ENCODE measurements at regions not wholly inside any gene's neighbourhood (a gene's known extent, or its start where the extent isn't known, plus 50 kb on each side); places are given as distances from the start of the nearest gene placed in this dataset.

DNA sequence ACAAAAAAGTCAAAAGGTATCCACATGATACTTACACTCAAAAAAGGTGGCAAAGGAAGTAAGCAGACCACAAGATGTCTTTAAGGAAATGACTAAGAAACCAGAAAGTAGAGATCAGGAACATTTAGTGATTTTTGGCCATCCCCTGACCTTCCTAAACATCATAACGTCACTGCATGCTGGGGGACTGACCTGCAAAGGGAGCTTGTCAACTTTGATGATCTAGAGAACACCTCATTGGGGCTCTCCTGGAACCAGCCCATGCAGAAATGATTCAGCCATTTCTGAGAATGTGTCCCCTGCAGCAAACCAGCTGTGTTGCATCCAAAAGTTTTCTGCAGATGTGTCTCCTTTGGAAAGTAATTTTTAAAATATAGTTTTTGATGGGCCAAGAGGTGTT is 152.2 kb upstream of the RASSF8 start:
- H3K4me1 ChIP-seq (ENCODE audit: insufficient read depth, low read length, poor library complexity, severe bottlenecking): no peaks in the 10 kb centered on the region
- H3K4me3 ChIP-seq (ENCODE audit: low read depth, low read length, poor library complexity, severe bottlenecking): no peak overlapping the region
- no peaks in the 10 kb centered on the region for H4K20me1 ChIP-seq (ENCODE audit: insufficient read depth, low read length)
- H3K36me3 ChIP-seq (ENCODE audit: insufficient read depth, low read length): no peaks in the 10 kb centered on the region
- H3K27ac ChIP-seq (ENCODE audit: low read depth, low read length, poor library complexity, severe bottlenecking): no peak overlapping the region
- TF ChIP-seq EZH2phosphoT487 (IDR thresholded peaks at IDR 0.05; ENCODE audit: borderline replicate concordance, low read depth, low read length): no peak
- no peak for TF ChIP-seq CTCF (conservative IDR thresholded peaks at IDR 0.05; ENCODE audit: low read length)
- H3K4me2 ChIP-seq (ENCODE audit: low read length): no peak overlapping the region
- H3K79me2 ChIP-seq (ENCODE audit: insufficient read depth, low read depth, low read length): no peaks in the 10 kb centered on the region
- no peak for DNase-seq (ENCODE audit: low spot score)
- CTCF ChIA-PET (ENCODE audit: unreplicated experiment): no interaction called here
- H2AFZ ChIP-seq (ENCODE audit: low read length): no peak overlapping the region
- no peaks in the 10 kb centered on the region for H3K9me2 ChIP-seq (ENCODE audit: insufficient read depth, low read length)
- BruUV-seq (replicated peaks): no TSS peak
- no peaks in the 10 kb centered on the region for H3K9me3 ChIP-seq (ENCODE audit: low read length)
- POLR2A ChIA-PET: no interaction called here
- intact Hi-C loops (cut with micrococcal nuclease; ENCODE audit: unreplicated experiment): no loop called here

DNA sequence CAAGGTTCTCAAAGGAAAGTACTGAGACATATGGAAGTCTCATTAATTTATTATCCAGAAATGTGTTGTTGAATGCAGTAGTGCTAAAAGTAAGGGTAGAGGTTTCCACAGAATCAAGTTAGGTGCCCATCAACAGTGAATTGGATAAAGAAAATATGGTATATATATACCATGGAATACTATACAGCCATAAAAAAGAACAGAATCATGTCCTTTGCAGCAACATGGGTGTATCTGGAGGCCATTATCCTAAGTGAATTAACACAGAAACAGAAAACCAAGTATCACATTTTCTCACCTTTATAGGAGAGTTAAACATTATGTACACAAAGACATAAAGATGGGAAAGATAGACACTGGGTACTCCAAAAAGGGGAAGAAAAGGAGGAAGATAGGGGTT is 149.9 kb upstream of the RASSF8 start:
- Histone ChIP-seq H3K9me3 (ENCODE audit: low read length) (no peaks in the 10 kb centered on the region), H2AFZ (ENCODE audit: low read length) (no peak overlapping the region), H3K27ac (ENCODE audit: low read depth, low read length, poor library complexity, severe bottlenecking) (no peak overlapping the region), H3K4me3 (ENCODE audit: low read depth, low read length, poor library complexity, severe bottlenecking) (no peak overlapping the region), H3K36me3 (ENCODE audit: insufficient read depth, low read length) (no peaks in the 10 kb centered on the region), H3K4me2 (ENCODE audit: low read length) (no peak overlapping the region), H3K9me2 (ENCODE audit: insufficient read depth, low read length) (no peaks in the 10 kb centered on the region), H3K4me1 (ENCODE audit: insufficient read depth, low read length, poor library complexity, severe bottlenecking) (no peaks in the 10 kb centered on the region), H3K79me2 (ENCODE audit: insufficient read depth, low read depth, low read length) (no peaks in the 10 kb centered on the region), H4K20me1 (ENCODE audit: insufficient read depth, low read length) (no peaks in the 10 kb centered on the region)
- ChIA-PET CTCF (ENCODE audit: unreplicated experiment) (no interaction called here), POLR2A (interaction anchor here (0.7 kb wide), 1 partner anchor 420 kb away, joined by 3 read pairs; no protein-coding TSS in a partner anchor)
- no peak for DNase-seq (ENCODE audit: low spot score)
- TF ChIP-seq EZH2phosphoT487 (IDR thresholded peaks at IDR 0.05; ENCODE audit: borderline replicate concordance, low read depth, low read length) (no peak), CTCF (conservative IDR thresholded peaks at IDR 0.05; ENCODE audit: low read length) (no peak)
- no TSS peak for BruUV-seq (replicated peaks)
- intact Hi-C loops (cut with micrococcal nuclease; ENCODE audit: unreplicated experiment): no loop called here

DNA sequence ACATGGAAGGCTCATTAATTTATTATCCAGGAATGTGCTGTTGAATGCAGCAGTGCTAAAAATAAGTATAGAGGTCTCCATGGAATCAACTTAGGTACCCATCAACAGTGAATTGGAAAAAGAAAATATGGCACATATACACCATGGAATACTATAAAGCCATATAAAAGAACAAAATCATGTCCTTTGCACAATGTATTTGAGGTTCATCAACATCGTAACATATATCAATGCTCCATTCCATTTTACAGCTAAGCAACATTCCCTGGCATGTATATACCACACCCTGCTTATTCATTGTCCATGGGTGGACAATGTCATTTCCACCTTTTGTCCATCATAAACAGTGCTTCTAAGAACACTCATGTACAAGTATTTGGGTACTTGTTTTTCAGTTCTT is 147.8 kb upstream of the RASSF8 start:
- CTCF ChIA-PET (ENCODE audit: unreplicated experiment): no interaction called here
- Histone ChIP-seq H3K4me3 (ENCODE audit: low read depth, low read length, poor library complexity, severe bottlenecking) (no peak overlapping the region), H3K27ac (ENCODE audit: low read depth, low read length, poor library complexity, severe bottlenecking) (no peak overlapping the region), H2AFZ (ENCODE audit: low read length) (no peak overlapping the region), H3K36me3 (ENCODE audit: insufficient read depth, low read length) (no peaks in the 10 kb centered on the region), H3K9me3 (ENCODE audit: low read length) (no peaks in the 10 kb centered on the region), H3K4me1 (ENCODE audit: insufficient read depth, low read length, poor library complexity, severe bottlenecking) (no peaks in the 10 kb centered on the region), H4K20me1 (ENCODE audit: insufficient read depth, low read length) (no peaks in the 10 kb centered on the region), H3K4me2 (ENCODE audit: low read length) (no peak overlapping the region), H3K9me2 (ENCODE audit: insufficient read depth, low read length) (no peaks in the 10 kb centered on the region), H3K79me2 (ENCODE audit: insufficient read depth, low read depth, low read length) (no peaks in the 10 kb centered on the region)
- TF ChIP-seq CTCF (conservative IDR thresholded peaks at IDR 0.05; ENCODE audit: low read length): no peak
- no peak for TF ChIP-seq EZH2phosphoT487 (IDR thresholded peaks at IDR 0.05; ENCODE audit: borderline replicate concordance, low read depth, low read length)
- no peak for DNase-seq (ENCODE audit: low spot score)
- POLR2A ChIA-PET: no interaction called here
- BruUV-seq (replicated peaks): no TSS peak
- intact Hi-C loops (cut with micrococcal nuclease; ENCODE audit: unreplicated experiment): no loop called here
